ENCODE measurements at regions not wholly inside any gene's neighbourhood (a gene's known extent, or its start where the extent isn't known, plus 50 kb on each side); places are given as distances from the start of the nearest gene placed in this dataset.

GRCh38 chr11:112844517-112844916, 116.7 kb upstream of the NCAM1 start:
- no peak for DNase-seq (ENCODE audit: low read depth, low spot score)

GRCh38 chr11:112847568-112847967, 113.7 kb upstream of the NCAM1 start:
- no peak for DNase-seq (ENCODE audit: low read depth, low spot score)

- no peak for DNase-seq (ENCODE audit: low read depth, low spot score)
Observed at GRCh38 chr11:112852143-112852866, 108.9 kb upstream of the NCAM1 start.

GRCh38 chr11:112856133-112856532, 105.1 kb upstream of the NCAM1 start:
- DNase-seq (ENCODE audit: low read depth, low spot score): no peak

DNA sequence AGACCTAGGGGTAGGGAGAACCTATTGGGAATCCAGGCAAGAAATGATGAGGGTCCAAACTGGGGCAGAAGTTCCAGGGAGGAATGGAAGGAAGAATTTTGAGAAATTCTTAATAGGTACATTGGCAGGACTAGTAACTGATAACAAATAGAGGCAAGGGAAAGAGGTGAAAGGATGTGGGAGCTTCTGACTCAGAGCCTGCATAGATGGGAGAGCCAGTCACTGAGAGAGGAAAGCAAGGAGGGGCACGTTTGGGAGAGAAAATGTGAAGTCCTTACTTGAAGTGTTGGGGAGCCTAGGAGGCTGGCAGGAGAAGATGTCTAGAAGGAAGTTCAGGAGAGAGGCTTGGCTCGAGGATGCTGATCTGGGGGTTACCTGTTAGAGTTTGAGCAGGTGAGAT, 104.6 kb upstream of the NCAM1 start:
- no peak for DNase-seq (ENCODE audit: low read depth, low spot score)

DNA sequence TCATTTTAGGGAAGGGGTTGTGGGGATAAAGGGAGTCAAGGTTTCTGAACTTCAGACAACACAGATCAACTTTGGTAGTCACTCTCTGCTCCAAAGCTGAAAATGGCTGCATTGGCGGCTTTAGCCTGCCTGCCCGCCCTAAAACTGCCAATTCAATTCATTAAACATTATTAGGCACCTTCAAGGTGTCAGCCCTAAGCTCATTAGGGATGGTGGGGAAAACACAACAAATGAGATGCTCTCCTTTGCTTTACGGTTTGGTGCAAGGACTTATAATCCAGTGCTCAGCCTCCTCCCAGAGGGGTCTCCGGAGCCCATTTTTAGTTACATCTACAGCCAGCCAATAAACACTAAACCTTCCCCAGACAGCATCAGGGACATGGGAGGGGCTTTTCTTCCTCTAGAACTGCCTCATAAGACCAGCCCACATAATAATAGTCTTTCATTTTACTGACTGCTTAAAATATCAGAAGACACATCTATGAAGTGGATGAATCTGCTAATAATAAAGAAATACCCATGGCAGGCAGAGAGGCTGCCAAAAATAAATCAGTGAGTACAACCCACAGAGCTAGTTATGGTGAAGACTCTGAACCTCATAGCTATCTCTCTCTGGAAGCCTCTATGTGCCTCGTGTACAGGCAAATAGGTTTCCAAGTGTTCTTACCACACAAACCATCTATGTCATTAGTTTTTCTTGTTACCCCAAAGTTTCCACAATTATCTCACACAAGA, 102.8 kb upstream of the NCAM1 start:
- no peak for DNase-seq (ENCODE audit: low read depth, low spot score)

GRCh38 chr11:112859787-112860186, 101.4 kb upstream of the NCAM1 start:
- no peak for DNase-seq (ENCODE audit: low read depth, low spot score)

DNA sequence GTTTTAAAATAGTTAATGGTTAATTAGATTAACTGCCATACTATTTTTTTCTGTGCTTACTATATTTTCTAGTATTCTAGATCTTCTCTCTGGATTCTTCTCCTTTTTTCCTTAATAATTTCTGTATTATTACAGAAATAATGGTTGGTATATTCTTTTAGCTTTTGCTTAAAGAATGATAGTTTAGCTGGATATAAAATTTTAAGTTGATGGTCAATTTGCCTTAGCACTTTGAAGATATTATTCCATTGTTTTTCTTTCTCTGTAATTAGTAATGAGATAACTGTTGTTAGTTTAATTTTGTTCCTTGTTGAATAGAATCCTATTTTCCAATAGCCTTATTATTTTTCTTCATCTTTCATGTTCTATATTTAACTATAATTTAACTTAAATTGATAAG, 99.9 kb upstream of the NCAM1 start:
- DNase-seq (ENCODE audit: low read depth, low spot score): no peak

DNA sequence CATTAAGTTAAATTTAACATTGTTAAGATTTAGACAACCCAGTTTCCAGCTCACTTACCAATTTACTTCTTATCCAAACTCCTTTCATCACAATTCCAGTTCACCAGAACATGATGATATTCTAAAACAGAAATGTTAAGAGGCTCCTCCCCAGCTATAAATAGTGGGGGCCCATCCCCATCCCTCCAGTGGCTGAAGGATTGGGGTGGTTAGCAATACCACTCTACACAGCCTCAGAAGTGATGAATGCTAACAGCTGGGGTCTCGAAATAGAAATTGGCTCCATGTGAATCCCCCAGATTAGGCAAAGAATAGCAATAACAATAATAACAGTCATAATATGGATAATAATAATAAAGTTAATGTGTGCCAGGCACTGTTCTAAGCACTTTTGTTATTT, 97.9 kb upstream of the NCAM1 start:
- no peak for DNase-seq (ENCODE audit: low read depth, low spot score)

DNA sequence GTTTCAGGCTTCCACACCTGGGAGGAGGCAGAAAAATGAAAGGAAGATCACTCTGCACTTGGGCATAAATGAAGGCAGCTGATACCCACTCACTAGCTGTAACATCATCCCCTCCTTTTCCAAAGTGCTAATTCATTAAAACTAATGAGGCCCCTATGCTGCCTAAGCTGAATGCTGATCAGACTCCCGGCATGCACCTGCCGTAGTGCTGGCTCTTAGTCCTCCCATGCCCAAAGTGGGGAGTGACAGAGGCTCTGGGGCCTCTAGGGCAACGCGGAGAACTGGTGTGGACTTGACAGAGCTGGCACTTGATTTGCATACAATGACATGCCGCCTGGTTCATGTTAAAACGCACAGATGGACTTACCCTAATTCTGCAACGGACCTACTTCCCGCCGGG, 96.5 kb upstream of the NCAM1 start:
- no peak for DNase-seq (ENCODE audit: low read depth, low spot score)

DNA sequence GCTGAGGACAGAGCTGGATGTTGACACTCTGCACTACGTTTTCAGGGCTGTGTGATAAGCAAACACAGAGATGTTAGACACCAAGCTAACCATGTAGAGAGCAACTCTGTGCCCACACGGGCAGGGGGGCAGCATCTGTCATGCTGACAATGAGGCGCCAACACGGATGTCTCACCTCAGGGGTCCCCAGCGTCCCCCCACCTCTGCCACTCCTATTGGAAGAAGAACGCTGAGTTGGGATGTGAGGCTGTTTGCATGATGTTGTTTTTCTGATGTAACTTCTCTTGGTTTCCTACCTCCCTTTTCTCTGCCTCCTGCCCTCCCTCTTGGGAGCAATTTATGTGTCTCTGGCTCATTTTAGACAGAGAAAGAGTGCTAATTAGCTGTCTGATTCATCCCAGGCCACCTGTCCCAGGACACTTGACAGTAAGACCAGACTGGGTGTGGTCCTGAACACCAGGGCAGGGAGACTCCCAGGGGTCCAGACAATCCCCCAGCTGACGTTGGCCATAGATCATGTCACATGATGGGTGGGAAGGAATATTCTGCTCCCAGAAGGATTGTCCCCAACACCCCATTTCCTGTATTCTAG, 89.2 kb upstream of the NCAM1 start:
- no peak for DNase-seq (ENCODE audit: low read depth, low spot score)

DNA sequence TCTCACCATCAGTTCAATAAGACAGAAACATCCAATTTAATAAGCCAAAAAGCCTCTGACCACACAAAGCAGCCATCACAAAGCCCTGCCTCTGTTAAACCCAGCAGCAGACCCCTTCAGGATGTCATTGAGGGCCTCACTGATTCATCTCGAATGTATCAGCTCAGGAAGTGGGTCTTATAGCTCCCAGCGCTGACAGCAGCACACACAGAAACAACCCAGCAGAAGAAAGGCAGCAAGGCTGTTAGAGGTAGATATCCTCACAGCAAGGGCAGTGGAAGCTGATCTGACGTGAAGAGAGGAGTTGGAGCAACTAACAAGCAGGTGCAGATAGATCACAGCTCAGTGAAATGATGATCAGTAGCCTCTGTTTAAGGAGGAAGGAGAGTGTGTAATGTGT, 86.2 kb upstream of the NCAM1 start:
- no peak for DNase-seq (ENCODE audit: low read depth, low spot score)

GRCh38 chr11:112877581-112877980, 83.6 kb upstream of the NCAM1 start:
- peak; percentile 7 for DNase-seq (ENCODE audit: low read depth, low spot score)

DNA sequence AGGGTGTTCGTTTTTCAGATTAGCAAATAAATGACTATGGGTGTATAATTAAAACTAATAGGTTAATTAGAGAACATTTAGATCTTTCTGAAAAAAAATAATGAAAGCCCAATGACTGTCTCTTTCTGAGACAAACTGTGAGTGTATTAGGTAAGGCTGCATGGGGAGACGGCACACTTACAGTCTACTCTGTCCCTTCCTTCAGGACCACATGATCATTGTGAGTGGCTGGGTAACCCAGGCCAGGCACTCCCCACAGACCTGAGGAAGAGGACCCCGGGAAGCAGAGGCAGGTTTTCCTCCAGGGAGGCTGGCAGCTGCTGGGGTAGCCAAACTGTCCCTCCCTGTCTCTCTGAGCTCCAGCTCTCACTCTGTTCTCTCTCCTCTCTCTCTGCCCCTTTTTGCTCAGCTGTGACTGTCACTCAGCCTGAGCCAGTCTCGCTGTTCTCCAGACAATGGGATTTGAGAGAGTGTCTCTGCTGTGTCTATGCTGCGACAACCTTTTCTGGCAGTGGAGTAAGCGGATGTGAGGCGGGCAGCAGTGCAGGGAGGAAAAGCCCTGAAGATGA, 83.1 kb upstream of the NCAM1 start:
- DNase-seq (ENCODE audit: low read depth, low spot score): no peak

DNA sequence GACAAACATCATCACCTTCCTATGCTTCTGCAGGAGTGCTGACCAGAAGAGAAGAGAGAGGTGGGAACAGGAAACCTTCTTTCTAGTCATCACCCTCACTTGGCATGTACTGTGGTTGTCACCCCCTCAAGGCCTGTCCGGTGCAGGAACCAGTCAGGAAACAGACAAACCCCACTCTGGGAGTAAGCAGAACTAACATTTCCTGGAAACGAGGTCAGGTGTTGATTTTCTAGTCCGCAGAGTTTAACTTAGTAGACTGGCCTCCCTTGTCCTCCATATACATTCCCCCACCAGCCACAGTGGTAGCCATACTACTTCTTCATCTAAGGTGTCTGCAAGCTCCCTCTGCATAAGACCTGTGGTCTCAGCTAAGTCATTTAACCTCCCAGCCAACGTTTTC, 80.7 kb upstream of the NCAM1 start:
- DNase-seq (ENCODE audit: low read depth, low spot score): no peak

DNA sequence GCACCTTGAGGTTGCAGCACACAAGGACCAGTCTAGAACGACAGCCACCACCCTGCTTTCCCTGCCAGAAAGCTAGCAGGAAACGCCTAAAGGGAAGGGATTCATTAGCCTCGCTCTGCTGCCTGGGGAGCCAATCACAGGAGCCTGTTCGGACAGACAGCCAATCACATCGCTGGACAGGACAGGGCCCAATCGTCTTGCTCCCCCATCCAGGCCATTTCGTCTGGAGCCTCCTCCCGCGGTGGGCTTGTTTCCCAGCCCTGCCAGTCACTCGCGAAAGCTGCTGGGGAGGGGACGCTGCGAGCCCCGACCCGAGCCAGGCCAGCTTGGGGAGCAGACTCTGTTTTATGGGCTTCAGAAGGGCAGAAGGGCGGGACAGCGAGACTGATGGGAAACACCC, 79.8 kb upstream of the NCAM1 start:
- peak; percentile 52 for DNase-seq (ENCODE audit: low read depth, low spot score)

DNA sequence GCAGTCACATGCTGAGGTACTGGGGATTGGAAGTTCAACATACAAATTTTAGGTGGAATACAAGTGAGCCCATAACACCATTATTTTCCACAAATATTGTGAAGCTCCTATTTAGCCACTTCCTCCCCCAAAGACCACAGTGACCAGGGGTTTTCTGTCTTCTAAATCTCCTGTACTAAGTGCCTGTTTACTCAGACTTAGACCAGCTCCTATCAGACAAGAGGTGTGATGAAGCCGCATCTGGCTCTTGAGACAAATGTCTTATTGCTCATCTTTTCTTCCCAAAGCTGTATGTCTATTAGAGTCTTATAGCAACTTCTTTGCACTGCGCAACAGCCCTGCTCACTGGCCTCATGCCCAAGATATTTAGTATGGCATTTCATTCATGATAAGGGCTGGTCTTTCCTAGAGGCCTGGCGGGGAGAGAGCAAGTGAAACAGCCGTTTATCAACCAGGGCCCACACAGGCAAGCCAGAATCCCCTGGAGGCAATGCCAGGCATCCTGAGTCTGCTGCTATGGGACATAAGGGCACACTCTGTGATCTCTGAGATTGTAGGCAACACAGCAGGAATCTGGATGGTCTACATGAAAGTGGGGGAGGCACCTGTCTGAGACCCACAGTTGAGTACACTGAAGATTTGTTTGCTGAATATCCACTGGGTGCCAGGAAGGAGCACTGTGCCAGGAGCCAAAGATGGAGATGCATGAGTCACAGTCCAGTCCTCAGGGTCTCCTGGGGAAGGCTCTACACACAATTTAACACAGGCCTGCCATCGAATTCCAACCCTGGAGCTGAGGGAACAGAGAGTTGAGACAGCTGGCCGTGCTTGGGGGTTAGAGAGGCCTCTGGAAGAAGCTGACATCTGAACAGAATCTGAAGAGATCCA, 78.5 kb upstream of the NCAM1 start:
- DNase-seq (ENCODE audit: low read depth, low spot score): no peak

DNA sequence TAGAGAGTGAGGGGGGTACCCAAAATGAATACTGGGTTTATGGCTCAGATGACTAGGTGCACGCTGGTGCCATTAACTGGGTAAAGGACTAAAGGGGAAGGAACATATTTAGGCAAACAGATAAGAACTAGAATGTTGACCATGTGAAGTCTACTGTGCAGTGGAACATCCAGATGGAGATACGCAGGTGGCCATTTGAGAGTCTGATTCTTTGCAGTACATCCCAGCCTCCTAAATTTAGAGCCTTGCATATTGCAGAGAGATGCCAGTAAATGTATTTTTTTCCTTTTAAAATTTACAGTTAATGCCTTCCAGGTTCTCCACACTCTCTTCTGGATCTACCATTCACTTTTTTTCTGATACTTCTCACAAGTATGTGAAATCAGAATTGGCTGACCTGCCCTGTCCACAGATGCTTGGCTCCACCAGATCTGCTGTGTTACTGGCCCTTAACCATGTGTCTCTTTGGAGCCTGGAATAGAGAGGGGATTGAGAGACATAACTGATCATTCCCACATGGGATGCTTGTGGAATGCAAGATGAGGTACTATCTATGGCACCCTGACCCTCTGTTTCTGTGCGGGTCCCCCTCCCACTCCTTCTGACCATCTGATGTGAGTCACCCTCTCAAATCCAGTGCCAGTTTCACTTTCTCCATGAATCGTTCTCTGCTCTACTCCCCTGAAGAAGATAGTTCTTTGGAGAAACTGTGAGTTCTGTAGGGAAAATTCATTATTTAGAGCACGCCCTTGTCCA, 77.0 kb upstream of the NCAM1 start:
- DNase-seq (ENCODE audit: low read depth, low spot score): no peak

GRCh38 chr11:112885744-112886433, 75.3 kb upstream of the NCAM1 start:
- no peak for DNase-seq (ENCODE audit: low read depth, low spot score)
